ENCODE measurements at regions not wholly inside any gene's neighbourhood (a gene's known extent, or its start where the extent isn't known, plus 50 kb on each side); places are given as distances from the start of the nearest gene placed in this dataset.
"Not testable (repeated sequence)": the region's sequence is repeated elsewhere in the genome, so short reads cannot be mapped to it uniquely, and the experiment has no call there.

GRCh38 chr5:21341203-21341947 lies 1353.4 kb upstream of the CDH18 start:
- TF ChIP-seq CTCF (IDR thresholded peaks at IDR 0.05; ENCODE audit: low read length), result 0 out of 2 replicates have a peak, but pooled peaks have one; percentile 8
- not testable (repeated sequence) for TF ChIP-seq EZH2 (optimal IDR thresholded peaks at IDR 0.05; ENCODE audit: low read depth, low read length); EZH2phosphoT487 (IDR thresholded peaks at IDR 0.05; ENCODE audit: low read length)

All from MM.1S (cell line).